ENCODE measurements at regions not wholly inside any gene's neighbourhood (a gene's known extent, or its start where the extent isn't known, plus 50 kb on each side); places are given as distances from the start of the nearest gene placed in this dataset.

DNA sequence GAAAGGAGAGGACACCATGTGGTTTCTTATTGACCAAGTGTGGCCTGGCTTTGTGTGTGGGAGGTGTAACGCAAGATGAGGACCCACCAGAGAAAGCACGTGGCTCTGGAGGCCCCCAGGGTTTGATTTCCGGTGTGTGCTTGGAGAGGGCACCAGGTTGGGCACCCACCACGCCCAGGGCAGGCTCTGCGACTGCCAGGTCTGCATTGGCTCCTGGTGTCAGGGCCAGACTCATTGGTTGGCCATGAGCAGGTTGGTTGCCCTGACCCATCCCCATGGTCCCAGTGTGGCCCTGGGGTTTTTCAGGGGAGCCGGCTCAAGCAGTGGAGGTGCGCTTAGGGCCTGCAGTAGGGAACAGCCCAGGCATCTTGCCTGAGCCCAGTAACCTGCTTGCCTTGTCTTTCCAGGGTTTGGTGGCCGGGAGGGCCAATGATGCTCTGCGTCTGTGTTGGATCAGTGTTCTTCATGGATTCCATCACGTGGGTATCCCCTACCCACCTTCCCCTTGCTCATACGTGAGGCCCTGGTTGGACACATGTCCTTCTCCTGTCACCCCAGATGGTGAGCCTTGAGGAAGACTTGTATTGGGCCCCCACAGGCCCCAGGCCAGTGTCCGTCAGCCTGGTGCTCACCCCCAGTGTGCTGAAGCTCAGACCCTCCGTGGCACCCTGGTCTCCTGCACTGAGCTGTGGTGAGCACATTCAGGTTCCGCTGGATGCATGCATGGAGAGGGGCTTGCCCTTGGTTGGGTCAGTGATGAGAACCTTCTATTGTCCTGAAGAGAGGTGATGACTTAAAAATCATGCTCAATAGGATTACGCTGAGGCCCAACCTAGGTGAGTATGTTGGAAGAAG, 193.9 kb downstream of the UBE3A start:
- TF ChIP-seq TAF1 (IDR thresholded peaks at IDR 0.05; ENCODE audit: borderline replicate concordance, low read depth, low read length): no peak
- no peak for TF ChIP-seq POLR2AphosphoS5 (IDR thresholded peaks at IDR 0.05; ENCODE audit: low read depth, low read length)
